OCI-LY7 (cell line): ENCODE measurements at regions not wholly inside any gene's neighbourhood (a gene's known extent, or its start where the extent isn't known, plus 50 kb on each side); places are given as distances from the start of the nearest gene placed in this dataset.

Source experiments
- EZH2phosphoT487 ChIP-seq: fragments of 200-600 bp; sonication (generic); IDR thresholded peaks from 2 replicates; pipeline ENCODE4 v1.6.1; 2018; ENCODE audit warnings: low read depth, borderline replicate concordance, mild to moderate bottlenecking, mixed run types, antibody characterized with exemption, low read length, moderate library complexity, mixed read lengths
- TF ChIP-seq, protein P1 (sequence below): fragments of 200-600 bp; sonication (generic); conservative IDR thresholded peaks from 2 replicates; pipeline ENCODE4 v1.5.1; 2014; ENCODE audit warnings: mild to moderate bottlenecking, antibody characterized with exemption, low read length, moderate library complexity, mixed read lengths

DNA sequence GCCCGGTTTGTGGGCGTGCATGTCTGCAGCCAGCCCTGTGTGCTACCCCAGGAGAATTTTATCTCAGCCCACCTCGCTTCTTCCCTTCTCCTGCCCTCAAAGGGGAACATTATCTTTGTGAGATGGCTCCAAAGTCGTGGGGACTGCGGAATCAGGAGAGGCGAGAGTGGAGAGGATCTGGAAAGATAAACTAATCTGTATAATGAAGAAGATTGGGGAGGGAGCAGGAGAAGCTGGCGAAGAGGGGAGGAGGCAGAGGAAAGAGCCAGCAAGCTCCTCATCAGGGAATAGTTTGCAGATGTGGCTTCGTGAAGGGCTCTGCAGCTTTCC, 310.3 kb downstream of the MATN1 start:
- TF ChIP-seq, protein P1, sequence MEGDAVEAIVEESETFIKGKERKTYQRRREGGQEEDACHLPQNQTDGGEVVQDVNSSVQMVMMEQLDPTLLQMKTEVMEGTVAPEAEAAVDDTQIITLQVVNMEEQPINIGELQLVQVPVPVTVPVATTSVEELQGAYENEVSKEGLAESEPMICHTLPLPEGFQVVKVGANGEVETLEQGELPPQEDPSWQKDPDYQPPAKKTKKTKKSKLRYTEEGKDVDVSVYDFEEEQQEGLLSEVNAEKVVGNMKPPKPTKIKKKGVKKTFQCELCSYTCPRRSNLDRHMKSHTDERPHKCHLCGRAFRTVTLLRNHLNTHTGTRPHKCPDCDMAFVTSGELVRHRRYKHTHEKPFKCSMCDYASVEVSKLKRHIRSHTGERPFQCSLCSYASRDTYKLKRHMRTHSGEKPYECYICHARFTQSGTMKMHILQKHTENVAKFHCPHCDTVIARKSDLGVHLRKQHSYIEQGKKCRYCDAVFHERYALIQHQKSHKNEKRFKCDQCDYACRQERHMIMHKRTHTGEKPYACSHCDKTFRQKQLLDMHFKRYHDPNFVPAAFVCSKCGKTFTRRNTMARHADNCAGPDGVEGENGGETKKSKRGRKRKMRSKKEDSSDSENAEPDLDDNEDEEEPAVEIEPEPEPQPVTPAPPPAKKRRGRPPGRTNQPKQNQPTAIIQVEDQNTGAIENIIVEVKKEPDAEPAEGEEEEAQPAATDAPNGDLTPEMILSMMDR, result no peak
- TF ChIP-seq EZH2phosphoT487, result no peak
